Astrocyte of the spinal cord (primary cell): ENCODE measurements at regions not wholly inside any gene's neighbourhood (a gene's known extent, or its start where the extent isn't known, plus 50 kb on each side); places are given as distances from the start of the nearest gene placed in this dataset.

Experiments used
- DNase-seq: peaks from one replicate; pipeline ENCODE4 v3.0.0; 2011; ENCODE audit warnings: low read depth, low spot score
- H3K4me3 ChIP-seq: 2 replicates; pipeline ENCODE4 v1.5.1; 2011; ENCODE audit warnings: low read depth, mild to moderate bottlenecking, low read length, moderate library complexity
- CTCF ChIP-seq: IDR thresholded peaks from 2 replicates; pipeline ENCODE4 v1.5.1; 2012; ENCODE audit warnings: low read depth, mild to moderate bottlenecking, low read length, inconsistent platforms
- in situ Hi-C: cut with HindIII; loops from 2 replicates; pipeline ENCODE4 v1.10.0; 2017; ENCODE audit warnings: low sequenced_read_pairs

DNA sequence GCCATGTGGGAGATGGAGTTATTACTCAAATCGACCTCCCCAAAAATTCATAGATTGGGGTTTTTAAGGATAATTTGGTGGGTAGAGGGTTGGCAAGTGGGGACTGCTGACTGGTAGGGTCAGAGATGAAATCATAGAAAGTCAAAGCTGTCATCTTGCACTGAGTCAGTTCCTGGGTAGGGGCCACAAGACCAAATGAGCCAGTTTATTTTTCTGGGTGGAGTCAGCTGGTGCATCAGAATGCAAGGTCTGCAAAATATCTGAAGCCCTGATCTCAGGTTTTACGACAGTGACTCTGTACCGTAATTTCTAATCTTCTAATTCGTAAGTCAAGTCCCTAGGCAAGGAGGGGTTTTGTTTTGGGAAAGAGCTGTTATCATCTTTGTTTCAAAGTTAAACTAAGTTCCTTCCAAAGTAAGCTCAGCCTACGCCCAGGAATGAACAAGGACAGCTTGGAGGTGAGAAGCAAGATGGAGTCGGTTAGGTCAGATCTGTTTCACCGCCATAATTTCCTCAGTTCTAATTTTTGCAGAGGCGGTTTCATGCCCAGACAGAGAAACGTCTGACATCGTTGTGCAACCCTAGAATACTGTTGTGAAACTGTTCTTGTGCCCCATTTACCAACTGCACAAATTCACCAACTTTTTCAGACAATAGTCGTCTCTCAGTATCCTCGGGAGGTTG, 104.5 kb upstream of the SFSWAP start:
- no peak for TF ChIP-seq CTCF
- no peak overlapping the region for H3K4me3 ChIP-seq
- in situ Hi-C loops, result no loop called here
- DNase-seq, result no peak

GRCh38 chr12:131607658-131608447, 103.0 kb upstream of the SFSWAP start:
- H3K4me3 ChIP-seq, result no peak overlapping the region
- no peak for DNase-seq
- no peak for TF ChIP-seq CTCF
- in situ Hi-C loops, result no loop called here

- H3K4me3 ChIP-seq, result no peak overlapping the region
- no peak for DNase-seq
- in situ Hi-C loops, result no loop called here
- TF ChIP-seq CTCF, result peak; percentile 62
These were observed 101.9 kb upstream of the SFSWAP start for GRCh38 chr12:131608740-131609690.

DNA sequence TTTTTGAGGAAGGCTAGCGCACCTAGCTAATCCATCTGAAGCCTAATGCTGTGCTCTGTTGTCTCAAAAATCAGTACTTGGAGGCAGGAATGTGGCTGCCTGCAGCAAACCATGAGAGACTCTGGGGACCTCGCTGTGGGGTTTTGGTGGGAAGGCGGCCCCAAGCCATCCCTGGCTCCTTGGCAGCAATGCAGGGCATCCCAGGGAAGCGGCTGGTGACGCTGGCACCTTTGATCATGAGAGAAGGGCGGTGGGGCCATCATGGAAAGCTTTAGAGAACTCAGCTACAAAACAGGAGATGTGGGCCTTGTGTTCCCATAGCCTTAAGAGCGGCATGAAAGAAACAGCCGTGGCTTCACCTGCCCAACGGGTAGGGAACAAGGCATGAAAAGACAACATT, 101.1 kb upstream of the SFSWAP start:
- no peak for DNase-seq
- no peak overlapping the region for H3K4me3 ChIP-seq
- TF ChIP-seq CTCF, result no peak
- in situ Hi-C loops, result no loop called here

GRCh38 chr12:131610181-131610580, 100.7 kb upstream of the SFSWAP start:
- H3K4me3 ChIP-seq, result no peak overlapping the region
- in situ Hi-C loops, result no loop called here

More at GRCh38 chr12:131610181-131610580, 100.7 kb upstream of the SFSWAP start:
- no peak for DNase-seq
- TF ChIP-seq CTCF, result no peak
